HG03378 (cell line): ENCODE measurements at regions not wholly inside any gene's neighbourhood (a gene's known extent, or its start where the extent isn't known, plus 50 kb on each side); places are given as distances from the start of the nearest gene placed in this dataset.

Experiments
- ATAC-seq: cut with Tn5 transposase; IDR thresholded peaks from one replicate; pipeline ENCODE4 v1.9.1; 2021; ENCODE audit warnings: mild to moderate bottlenecking, moderate library complexity; ENCODE audit not compliant: unreplicated experiment

- no peak for ATAC-seq
These were observed 264.2 kb downstream of the ZSWIM6 start for GRCh38 chr5:61596265-61596664.

DNA sequence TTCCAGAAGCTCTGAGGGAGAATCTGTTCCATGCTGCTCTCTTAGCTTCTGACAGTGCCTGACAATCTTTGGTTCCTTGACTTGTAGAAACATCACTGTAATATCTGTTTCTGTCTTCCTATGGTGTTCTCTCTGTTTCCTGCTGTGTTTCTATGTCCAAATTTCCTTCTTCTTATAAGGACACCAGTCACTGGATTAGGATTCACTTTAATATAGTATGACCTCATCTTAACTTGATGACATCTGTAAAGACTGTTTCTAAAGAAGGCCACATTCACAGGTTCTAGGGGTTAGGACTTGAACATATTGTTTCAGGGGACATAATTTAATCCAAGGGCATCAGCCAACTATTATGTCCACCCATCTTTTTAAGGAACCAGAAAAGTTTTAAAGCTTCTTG lies 265.6 kb downstream of the ZSWIM6 start:
- no peak for ATAC-seq

GRCh38 chr5:61598126-61598525 lies 266.1 kb downstream of the ZSWIM6 start:
- ATAC-seq: no peak

- ATAC-seq: no peak
These were observed 267.5 kb downstream of the ZSWIM6 start for GRCh38 chr5:61599370-61600122.

GRCh38 chr5:61600123-61600444 lies 268.0 kb downstream of the ZSWIM6 start:
- ATAC-seq: no peak

GRCh38 chr5:61600945-61601511 lies 269.0 kb downstream of the ZSWIM6 start:
- no peak for ATAC-seq

DNA sequence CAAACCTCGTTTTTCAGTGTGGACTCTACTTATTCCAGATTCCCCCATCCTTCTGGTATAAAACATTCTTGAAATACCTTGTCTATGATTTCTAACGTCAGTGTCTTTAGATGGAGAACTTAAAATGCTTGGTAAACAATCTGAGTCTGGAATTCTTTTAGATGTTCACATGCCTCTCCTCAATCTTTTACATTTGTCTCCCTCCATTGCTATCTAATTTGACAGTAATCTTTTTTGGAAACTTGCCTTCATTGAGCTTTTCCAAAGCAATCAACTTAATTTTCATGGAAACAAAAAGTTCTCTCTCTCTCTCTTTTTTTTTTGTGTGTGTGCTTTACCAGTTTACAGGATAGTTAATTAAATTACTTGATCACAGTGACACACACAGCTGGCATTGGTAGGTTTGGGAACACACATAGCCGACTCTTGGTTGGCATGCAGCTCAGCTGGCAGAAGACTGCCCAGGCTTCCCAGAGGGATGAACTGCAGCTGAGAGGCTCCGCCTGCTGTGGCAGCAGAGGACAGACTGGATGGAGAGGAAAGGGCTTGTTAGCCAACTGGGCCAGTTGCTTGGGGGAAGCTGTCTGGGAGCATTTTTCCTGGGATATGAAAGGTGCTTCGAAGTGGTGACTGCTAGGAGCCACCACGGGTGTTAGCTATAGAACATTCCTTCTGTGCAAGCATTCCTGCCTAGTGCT lies 271.3 kb downstream of the ZSWIM6 start:
- no peak for ATAC-seq

DNA sequence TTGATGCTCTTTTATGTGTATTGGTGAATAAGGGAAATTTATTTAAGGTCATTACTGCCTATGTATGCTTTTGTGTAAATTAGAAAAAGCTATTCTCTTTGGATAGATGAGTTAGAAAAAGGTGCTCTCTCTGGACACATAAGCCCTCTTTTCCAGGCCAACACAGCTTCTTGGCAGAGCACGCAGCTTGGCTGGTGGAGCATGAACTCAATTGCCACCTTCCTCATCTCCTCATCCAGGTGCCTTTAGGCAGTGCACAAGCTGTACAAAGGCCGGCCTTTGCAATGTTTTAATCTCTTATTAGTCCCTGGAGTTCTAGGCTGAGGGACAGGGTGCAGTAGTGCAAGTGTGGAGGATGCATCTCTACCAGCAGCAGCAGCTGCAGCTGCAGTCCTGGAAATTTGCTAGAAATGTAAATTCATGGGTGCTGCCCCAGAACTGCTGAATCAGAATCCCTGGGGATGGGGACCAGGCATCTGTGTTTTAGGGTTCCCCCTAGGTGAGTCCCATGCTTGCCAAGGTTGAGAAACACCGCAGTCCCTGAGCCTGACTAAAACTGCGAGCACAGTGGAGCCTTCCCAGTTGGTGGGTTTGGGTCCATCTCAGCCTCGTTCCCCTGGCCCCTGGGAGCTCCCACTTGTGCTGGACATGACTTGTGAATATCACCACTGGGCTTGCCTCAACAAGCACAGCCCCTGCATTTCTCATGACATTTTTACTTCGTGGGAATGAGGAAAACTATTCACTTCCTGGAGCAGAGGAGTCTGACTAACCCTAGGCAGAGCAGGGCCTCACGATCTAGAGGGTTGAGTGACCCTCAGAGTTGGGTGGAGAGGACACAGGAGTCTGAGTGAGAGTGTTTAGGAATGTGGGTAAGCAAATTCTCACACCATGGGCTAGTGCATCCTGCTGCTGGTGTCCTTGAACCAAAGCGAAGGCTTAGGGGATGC lies 272.3 kb downstream of the ZSWIM6 start:
- no peak for ATAC-seq

DNA sequence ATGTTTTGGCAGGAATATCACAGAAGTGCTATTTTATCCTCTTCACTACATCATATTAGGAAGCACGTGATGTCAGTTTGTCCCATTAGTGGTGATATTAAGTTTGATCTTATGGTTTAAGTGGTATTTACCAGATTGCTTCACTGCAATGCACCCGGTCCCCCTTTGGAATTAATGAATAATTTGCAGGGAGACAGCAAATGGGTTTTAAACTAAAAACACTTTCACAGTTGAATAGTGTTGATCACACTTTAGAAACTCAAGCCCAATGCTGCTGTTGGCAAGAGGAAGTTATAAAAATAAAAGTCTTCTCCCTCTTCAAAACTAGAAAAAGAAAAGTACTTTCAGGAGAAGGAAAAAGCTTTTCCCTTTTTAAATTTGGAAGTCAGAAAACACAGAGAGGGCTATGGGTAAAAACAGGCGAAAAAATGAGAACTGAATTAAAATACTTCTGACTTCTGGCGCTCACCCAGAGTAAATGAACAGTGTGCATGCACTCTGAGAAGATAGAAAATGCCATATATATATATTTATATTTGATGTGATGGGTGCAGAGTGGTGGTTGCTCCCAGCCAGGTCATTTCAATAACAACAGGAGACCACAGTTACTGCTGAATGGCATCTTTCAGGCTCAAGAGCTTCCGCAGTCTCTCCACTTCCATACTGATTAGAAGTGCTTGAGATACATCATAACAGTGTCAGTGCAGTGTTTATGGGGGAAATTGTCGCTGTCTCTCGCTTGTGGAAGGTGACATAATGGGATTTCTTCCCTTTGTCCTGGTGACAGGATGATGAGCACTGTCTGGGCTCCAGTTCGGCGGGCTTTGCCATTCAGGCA lies 278.0 kb downstream of the ZSWIM6 start:
- no peak for ATAC-seq

DNA sequence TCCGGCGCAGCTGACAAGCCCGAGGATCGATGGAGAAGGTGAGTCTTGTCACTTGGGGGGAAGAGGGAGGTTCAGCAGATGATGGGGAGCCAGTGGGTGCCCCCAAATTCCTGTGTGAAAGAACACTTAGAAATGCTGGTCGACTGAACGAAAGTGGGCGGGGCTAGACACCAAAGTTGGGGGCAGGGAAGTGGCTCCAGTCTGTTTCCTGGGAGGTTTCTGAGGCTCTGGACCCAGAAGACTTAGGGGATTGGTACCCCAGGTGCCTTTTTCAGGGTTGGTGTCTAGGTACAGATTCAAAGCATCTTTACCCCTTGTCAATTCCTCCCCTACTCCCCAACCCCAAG lies 278.6 kb downstream of the ZSWIM6 start:
- ATAC-seq: no peak

DNA sequence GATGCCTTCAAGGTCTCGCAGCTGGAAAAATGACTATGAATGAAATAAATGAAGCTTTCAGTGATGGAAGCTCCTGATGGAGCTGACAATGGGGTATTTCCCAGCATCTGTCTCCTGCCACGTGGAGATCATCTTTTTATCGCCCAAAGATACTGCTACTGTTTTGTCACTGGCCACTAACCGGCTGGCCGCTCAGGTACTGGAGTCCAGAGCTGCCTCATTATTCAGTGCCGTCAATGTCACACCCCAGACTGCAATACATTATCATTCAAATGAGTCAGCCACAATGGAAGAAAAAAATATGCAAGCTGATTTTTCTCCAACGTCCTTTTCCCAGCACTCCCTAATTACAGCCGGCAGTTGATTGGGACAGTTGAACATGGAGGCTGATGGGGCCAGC lies 280.4 kb downstream of the ZSWIM6 start:
- ATAC-seq: no peak

GRCh38 chr5:61613679-61614078 lies 281.6 kb downstream of the ZSWIM6 start:
- ATAC-seq: no peak

- no peak for ATAC-seq
These were observed 282.5 kb downstream of the ZSWIM6 start for GRCh38 chr5:61614606-61615005.

DNA sequence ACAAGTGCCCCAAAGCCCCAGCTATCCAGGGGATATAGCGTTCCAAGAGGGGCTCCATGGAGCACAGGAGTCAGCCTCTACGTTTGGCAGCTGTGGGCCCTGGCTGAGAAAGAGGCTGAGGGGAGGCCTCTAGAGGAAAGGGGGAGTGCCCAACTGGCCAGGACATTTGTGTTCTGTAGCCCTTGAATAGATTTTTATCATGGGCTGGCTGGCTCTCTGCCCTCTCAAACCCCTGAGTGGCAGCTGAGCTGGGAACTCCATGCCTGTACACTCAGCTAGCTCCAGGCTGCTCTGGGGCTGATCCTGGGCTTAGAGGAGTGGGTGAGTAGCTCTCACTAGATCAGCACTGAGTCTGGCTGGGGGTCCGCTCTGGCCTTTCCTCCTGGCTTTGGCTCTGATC lies 285.0 kb downstream of the ZSWIM6 start:
- no peak for ATAC-seq

DNA sequence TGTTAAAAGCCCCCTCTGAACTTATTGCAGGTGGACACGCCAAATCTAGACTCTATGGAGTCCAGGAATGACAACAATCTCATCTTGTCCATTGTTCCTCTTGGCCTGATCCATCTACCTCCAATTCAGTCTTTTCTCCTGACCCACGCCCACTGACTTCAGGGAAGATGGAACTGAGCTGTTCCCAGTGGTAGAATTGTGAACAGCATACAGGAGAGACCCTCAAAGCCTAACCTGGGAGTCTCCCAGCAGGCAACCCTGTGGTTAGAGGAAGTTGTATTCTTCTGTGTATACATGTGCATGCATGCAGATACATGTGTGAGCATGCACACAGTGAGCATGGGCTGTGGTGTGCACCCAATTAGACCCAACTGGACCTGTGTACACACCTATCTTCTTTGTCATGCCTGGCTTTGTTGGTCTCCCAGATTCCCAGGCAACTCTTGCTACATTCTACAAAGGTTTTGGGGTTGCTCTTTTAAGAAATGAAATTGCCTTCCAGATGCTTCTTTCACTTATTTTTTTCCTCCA lies 286.0 kb downstream of the ZSWIM6 start:
- ATAC-seq: no peak

- ATAC-seq: no peak
These were observed 286.5 kb downstream of the ZSWIM6 start for GRCh38 chr5:61618577-61618976.

DNA sequence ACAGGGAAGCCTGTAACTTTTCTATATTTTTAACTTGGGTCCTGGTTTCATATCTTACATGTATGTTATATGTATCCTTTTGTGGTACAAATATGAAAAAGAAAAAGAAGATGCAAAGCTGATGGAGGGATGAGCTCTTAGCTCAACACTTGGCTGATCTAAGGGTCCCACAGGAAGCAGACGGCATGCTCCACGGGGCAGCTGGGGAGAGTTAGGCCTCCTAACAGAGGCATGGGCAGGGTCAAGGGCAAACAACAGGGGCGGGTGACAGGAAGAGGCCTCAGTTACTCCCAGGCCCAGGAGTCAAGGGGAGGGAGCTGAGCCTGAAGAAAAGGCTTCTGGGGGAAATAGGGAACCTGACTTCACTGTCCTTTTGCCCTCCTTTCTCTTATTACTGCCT lies 287.2 kb downstream of the ZSWIM6 start:
- ATAC-seq: no peak

DNA sequence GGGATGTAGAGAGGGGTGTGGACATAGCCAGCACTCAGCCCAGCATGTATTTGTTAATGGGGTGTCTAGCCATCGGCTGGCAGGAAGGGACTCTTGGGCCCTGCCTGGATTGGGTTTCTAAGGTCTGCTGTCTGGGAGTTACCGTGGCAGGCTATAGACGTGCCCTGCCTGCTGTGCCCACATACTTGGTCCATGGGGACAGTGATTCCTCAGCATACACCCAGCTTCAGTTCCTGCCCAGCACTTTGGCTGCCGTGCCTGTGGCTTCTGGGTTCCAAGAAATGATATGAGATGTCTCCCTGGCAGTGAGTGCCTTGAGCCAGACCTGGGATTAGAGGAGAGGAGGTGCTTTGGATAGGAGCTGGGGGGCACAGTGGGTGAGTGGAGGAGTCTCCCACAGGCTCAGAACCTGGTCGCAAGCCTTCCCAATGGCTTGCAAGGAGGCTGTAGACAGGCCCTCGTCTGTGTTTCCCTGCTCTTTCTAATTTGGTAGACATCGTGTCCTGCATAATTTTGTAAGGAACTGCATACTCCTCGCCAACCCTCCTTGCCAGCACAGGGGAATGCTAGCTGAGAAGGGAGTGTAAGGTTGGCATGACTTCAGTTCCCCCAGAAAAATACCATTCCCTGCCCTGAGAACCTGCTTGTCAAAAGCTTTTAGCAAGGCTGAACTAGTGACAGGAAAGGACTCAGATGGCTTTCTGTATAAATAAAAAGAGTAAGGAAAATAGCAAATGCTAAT lies 287.9 kb downstream of the ZSWIM6 start:
- no peak for ATAC-seq

DNA sequence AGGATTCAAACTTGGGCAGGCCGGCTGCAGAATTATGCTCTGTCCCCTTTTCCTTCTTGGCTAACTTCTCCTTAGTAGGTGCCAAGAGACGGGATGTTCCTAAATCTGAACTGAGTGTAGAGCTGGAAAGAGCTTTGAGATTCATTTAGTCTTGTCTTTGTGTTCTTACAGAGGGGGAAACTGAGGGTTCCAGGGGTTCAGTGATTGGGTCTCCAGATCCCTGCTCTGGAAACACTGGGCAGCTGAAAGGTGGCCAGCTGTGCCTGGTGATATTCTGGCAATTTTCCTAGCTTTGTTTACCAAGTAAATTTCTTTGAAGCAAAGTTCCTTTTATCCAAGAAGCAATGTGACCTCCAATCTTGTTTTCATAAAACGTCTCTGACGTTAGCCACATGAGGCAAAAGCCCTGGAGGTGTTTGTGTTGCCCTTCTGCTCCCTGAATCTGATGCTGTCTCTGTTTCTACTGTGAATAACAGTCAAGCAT lies 288.7 kb downstream of the ZSWIM6 start:
- no peak for ATAC-seq
